ENCODE measurements at regions not wholly inside any gene's neighbourhood (a gene's known extent, or its start where the extent isn't known, plus 50 kb on each side); places are given as distances from the start of the nearest gene placed in this dataset.

DNA sequence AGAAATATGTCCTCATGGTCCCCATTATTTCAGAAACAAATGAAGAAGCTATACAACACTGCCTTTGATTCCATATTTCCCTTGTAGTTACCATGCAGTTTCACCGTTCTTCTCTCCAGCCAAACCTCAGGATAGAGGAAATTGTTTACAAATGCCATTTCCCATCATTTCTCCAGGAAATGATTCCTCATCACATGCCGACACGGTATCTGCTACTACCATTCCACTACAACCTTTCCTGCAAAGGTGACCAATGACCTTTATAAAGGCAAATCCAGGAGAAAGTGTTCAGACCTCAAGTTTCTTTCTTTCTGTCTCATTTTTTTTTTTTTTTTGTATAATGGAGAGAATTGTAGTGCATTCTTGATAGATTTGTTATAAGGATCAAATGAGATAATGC, 460.8 kb upstream of the CDH20 start:
- TF ChIP-seq, protein P1, sequence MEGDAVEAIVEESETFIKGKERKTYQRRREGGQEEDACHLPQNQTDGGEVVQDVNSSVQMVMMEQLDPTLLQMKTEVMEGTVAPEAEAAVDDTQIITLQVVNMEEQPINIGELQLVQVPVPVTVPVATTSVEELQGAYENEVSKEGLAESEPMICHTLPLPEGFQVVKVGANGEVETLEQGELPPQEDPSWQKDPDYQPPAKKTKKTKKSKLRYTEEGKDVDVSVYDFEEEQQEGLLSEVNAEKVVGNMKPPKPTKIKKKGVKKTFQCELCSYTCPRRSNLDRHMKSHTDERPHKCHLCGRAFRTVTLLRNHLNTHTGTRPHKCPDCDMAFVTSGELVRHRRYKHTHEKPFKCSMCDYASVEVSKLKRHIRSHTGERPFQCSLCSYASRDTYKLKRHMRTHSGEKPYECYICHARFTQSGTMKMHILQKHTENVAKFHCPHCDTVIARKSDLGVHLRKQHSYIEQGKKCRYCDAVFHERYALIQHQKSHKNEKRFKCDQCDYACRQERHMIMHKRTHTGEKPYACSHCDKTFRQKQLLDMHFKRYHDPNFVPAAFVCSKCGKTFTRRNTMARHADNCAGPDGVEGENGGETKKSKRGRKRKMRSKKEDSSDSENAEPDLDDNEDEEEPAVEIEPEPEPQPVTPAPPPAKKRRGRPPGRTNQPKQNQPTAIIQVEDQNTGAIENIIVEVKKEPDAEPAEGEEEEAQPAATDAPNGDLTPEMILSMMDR (IDR thresholded peaks at IDR 0.05): no peak
- TF ChIP-seq ZFX (IDR thresholded peaks at IDR 0.05; ENCODE audit: borderline replicate concordance): no peak
